ENCODE measurements at regions not wholly inside any gene's neighbourhood (a gene's known extent, or its start where the extent isn't known, plus 50 kb on each side); places are given as distances from the start of the nearest gene placed in this dataset.

DNA sequence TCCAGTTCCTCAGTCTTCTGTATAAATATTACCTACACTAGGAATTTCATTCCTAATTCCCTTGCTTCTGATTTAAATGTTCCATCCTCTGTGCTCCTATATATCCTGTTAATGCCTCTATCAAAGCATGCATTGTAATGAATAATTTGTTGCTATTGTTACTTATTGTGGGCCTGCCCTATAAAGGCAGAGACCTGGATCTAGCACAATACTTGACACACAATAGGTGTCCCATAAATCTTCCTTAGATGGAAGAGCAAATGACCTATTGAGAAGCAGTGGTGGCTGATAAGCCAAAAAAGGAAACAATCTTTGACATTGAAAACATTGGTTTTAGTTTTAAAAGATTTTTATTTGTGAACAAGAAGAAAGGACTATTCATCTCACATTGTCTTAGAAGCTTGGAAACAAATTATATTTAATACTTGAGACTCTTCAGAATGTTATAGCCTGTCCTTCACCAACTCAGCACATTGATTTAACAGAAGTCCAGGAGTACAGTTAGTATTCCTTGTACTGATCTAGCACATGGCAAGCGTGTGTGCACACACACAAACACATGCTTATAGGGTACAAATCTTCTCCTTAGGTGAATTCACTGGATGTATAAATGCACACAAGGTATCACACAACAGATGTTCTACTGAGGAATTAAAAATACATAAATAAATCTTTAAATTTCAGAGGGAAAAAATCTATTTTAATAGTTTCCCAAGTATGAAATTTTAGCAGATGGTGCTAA lies 135.9 kb downstream of the DUSP6 start:
- H3K27me3 ChIP-seq = no peaks in the 10 kb centered on the region
- H3K4me1 ChIP-seq = no peaks in the 10 kb centered on the region
- no peak for DNase-seq (ENCODE audit: low spot score)
- H3K9ac ChIP-seq = no peak overlapping the region
- no peak overlapping the region for H3K4me3 Mint-ChIP-seq
- no peaks in the 10 kb centered on the region for H3K36me3 ChIP-seq
- no peaks in the 10 kb centered on the region for H3K36me3 Mint-ChIP-seq
- no peaks in the 10 kb centered on the region for H4K20me1 ChIP-seq (ENCODE audit: low read depth)
- H3K27ac ChIP-seq = no peak overlapping the region
- no peaks in the 10 kb centered on the region for H3F3A ChIP-seq (ENCODE audit: low read depth)
- peaks cover 11% of the 10 kb centered on the region for H3K4me1 Mint-ChIP-seq
- no peaks in the 10 kb centered on the region for H3K79me2 ChIP-seq (ENCODE audit: low read depth)
- H3K9me3 Mint-ChIP-seq = peaks cover 6% of the 10 kb centered on the region
- H3K4me3 ChIP-seq = no peak overlapping the region
- H3K4me2 ChIP-seq = no peak overlapping the region
- TF ChIP-seq EZH2 (IDR thresholded peaks at IDR 0.05) (no peak), EZH2phosphoT487 (IDR thresholded peaks at IDR 0.05) (no peak)
- TF ChIP-seq, protein P1, sequence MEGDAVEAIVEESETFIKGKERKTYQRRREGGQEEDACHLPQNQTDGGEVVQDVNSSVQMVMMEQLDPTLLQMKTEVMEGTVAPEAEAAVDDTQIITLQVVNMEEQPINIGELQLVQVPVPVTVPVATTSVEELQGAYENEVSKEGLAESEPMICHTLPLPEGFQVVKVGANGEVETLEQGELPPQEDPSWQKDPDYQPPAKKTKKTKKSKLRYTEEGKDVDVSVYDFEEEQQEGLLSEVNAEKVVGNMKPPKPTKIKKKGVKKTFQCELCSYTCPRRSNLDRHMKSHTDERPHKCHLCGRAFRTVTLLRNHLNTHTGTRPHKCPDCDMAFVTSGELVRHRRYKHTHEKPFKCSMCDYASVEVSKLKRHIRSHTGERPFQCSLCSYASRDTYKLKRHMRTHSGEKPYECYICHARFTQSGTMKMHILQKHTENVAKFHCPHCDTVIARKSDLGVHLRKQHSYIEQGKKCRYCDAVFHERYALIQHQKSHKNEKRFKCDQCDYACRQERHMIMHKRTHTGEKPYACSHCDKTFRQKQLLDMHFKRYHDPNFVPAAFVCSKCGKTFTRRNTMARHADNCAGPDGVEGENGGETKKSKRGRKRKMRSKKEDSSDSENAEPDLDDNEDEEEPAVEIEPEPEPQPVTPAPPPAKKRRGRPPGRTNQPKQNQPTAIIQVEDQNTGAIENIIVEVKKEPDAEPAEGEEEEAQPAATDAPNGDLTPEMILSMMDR (IDR thresholded peaks at IDR 0.05) = no peak
- no peak overlapping the region for H3K27ac Mint-ChIP-seq
- no peaks in the 10 kb centered on the region for H3K9me3 ChIP-seq (ENCODE audit: low read depth)
- peaks cover 10% of the 10 kb centered on the region for H3K27me3 Mint-ChIP-seq (ENCODE audit: insufficient read depth, low read depth)
- H2AFZ ChIP-seq (replicated peaks) = no peak overlapping the region

DNA sequence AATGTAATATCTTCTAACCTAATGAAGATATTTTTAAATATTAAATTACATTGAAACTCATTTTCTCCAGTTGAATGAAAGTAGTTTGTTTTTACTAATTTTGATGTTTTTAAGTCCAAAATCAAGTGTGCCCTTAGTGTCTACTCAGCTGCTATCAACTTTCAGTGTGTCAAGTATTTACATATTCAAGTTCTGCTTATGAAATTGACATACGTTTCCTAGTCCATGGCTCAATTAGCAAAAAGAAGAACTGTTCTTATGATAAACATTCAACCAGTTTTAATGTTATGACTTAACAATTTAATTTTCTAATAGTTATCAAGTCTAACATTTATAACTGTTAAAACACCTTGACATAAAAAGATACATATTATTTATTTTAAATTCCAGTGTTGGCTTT lies 137.1 kb downstream of the DUSP6 start:
- H3K27me3 Mint-ChIP-seq (ENCODE audit: insufficient read depth, low read depth) = peaks cover 5% of the 10 kb centered on the region
- H3K36me3 Mint-ChIP-seq = no peaks in the 10 kb centered on the region
- peaks cover 2% of the 10 kb centered on the region for H3K9me3 Mint-ChIP-seq

DNA sequence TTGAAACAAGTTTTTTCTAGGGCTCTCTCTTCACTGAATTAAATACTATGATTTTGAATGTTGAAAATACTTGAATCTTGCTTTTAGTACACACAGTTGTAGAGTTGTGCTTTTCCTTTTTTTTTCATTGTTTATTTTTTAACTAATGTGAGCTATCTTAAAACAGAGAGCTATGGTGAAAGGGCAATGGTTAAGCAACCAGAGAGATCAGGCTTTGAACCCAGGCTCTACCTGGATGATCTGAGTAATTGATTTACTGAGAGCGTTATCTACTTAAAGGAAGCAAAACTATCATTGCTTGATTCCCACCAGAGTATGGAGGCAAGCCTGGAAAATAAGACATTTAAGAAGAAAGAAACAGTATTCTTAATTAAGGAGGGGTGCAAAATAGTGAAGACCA lies 138.6 kb downstream of the DUSP6 start:
- no peaks in the 10 kb centered on the region for H3K36me3 Mint-ChIP-seq
- H3K4me3 Mint-ChIP-seq = no peak overlapping the region
- Histone ChIP-seq H3K4me3 (no peak overlapping the region), H2AFZ (replicated peaks) (no peak overlapping the region), H3K4me1 (peaks cover 20% of the 10 kb centered on the region), H3K36me3 (no peaks in the 10 kb centered on the region), H3K27ac (no peak overlapping the region), H3F3A (ENCODE audit: low read depth) (no peaks in the 10 kb centered on the region), H3K9me3 (ENCODE audit: low read depth) (no peaks in the 10 kb centered on the region), H3K4me2 (no peak overlapping the region), H3K79me2 (ENCODE audit: low read depth) (no peaks in the 10 kb centered on the region), H3K27me3 (no peaks in the 10 kb centered on the region), H3K9ac (no peak overlapping the region), H4K20me1 (ENCODE audit: low read depth) (no peaks in the 10 kb centered on the region)
- DNase-seq (ENCODE audit: low spot score) = no peak
- no peak for TF ChIP-seq EZH2 (IDR thresholded peaks at IDR 0.05)
- TF ChIP-seq, protein P1 (IDR thresholded peaks at IDR 0.05) = no peak
- no peak for TF ChIP-seq EZH2phosphoT487 (IDR thresholded peaks at IDR 0.05)
- H3K27ac Mint-ChIP-seq = no peak overlapping the region
- no peaks in the 10 kb centered on the region for H3K9me3 Mint-ChIP-seq
- H3K27me3 Mint-ChIP-seq (ENCODE audit: insufficient read depth, low read depth) = peaks cover 5% of the 10 kb centered on the region
- peaks cover 29% of the 10 kb centered on the region for H3K4me1 Mint-ChIP-seq

More for the DNA sequence above, 137.1 kb downstream of the DUSP6 start:
- no peak overlapping the region for H3K9ac ChIP-seq
- H3K4me3 ChIP-seq = no peak overlapping the region
- Mint-ChIP-seq H3K4me3 (no peak overlapping the region), H3K27ac (no peak overlapping the region), H3K4me1 (peaks cover 17% of the 10 kb centered on the region)
- H3F3A ChIP-seq (ENCODE audit: low read depth) = no peaks in the 10 kb centered on the region
- TF ChIP-seq EZH2phosphoT487 (IDR thresholded peaks at IDR 0.05) = no peak
- TF ChIP-seq, protein P1 (IDR thresholded peaks at IDR 0.05) = no peak
- no peak for TF ChIP-seq EZH2 (IDR thresholded peaks at IDR 0.05)
- no peaks in the 10 kb centered on the region for H3K79me2 ChIP-seq (ENCODE audit: low read depth)
- no peak overlapping the region for H2AFZ ChIP-seq (replicated peaks)
- no peaks in the 10 kb centered on the region for H4K20me1 ChIP-seq (ENCODE audit: low read depth)
- no peaks in the 10 kb centered on the region for H3K36me3 ChIP-seq
- no peak for DNase-seq (ENCODE audit: low spot score)
- no peaks in the 10 kb centered on the region for H3K9me3 ChIP-seq (ENCODE audit: low read depth)
- no peak overlapping the region for H3K27ac ChIP-seq
- no peaks in the 10 kb centered on the region for H3K27me3 ChIP-seq
- H3K4me2 ChIP-seq = no peak overlapping the region
- peaks cover 6% of the 10 kb centered on the region for H3K4me1 ChIP-seq
